ENCODE measurements at regions not wholly inside any gene's neighbourhood (a gene's known extent, or its start where the extent isn't known, plus 50 kb on each side); places are given as distances from the start of the nearest gene placed in this dataset.
"Not testable (repeated sequence)": the region's sequence is repeated elsewhere in the genome, so short reads cannot be mapped to it uniquely, and the experiment has no call there.

- no peak for DNase-seq (ENCODE audit: low spot score)
Observed at GRCh38 chr6:80508885-80509630, 402.6 kb downstream of the BCKDHB start.

- DNase-seq (ENCODE audit: low spot score) = no peak
Observed at GRCh38 chr6:80504882-80505281, 398.4 kb downstream of the BCKDHB start.

GRCh38 chr6:80503660-80504059, 397.2 kb downstream of the BCKDHB start:
- no peak for DNase-seq (ENCODE audit: low spot score)

GRCh38 chr6:80502871-80503270, 396.4 kb downstream of the BCKDHB start:
- DNase-seq (ENCODE audit: low spot score) = no peak

- DNase-seq (ENCODE audit: low spot score) = no peak
Observed at GRCh38 chr6:80501636-80502035, 395.2 kb downstream of the BCKDHB start.

- DNase-seq (ENCODE audit: low spot score) = not testable (repeated sequence)
Observed at GRCh38 chr6:80497696-80498486, 391.4 kb downstream of the BCKDHB start.

- no peak for DNase-seq (ENCODE audit: low spot score)
Observed at GRCh38 chr6:80489911-80490635, 383.6 kb downstream of the BCKDHB start.

- no peak for DNase-seq (ENCODE audit: low spot score)
Observed at GRCh38 chr6:80488190-80488589, 381.7 kb downstream of the BCKDHB start.

GRCh38 chr6:80485494-80485893, 379.0 kb downstream of the BCKDHB start:
- DNase-seq (ENCODE audit: low spot score) = not testable (repeated sequence)

- DNase-seq (ENCODE audit: low spot score) = no peak
Observed at GRCh38 chr6:80482056-80482455, 375.6 kb downstream of the BCKDHB start.

GRCh38 chr6:80480421-80481157, 374.1 kb downstream of the BCKDHB start:
- DNase-seq (ENCODE audit: low spot score) = no peak

GRCh38 chr6:80478030-80478429, 371.6 kb downstream of the BCKDHB start:
- DNase-seq (ENCODE audit: low spot score) = no peak

GRCh38 chr6:80477591-80477990, 371.1 kb downstream of the BCKDHB start:
- no peak for DNase-seq (ENCODE audit: low spot score)

GRCh38 chr6:80472271-80472670, 365.8 kb downstream of the BCKDHB start:
- no peak for DNase-seq (ENCODE audit: low spot score)

GRCh38 chr6:80469977-80470376, 363.5 kb downstream of the BCKDHB start:
- no peak for DNase-seq (ENCODE audit: low spot score)

- no peak for DNase-seq (ENCODE audit: low spot score)
Observed at GRCh38 chr6:80468398-80468797, 361.9 kb downstream of the BCKDHB start.

- DNase-seq (ENCODE audit: low spot score) = no peak
Observed at GRCh38 chr6:80467408-80467807, 360.9 kb downstream of the BCKDHB start.

- no peak for DNase-seq (ENCODE audit: low spot score)
Observed at GRCh38 chr6:80466981-80467380, 360.5 kb downstream of the BCKDHB start.

- no peak for DNase-seq (ENCODE audit: low spot score)
Observed at GRCh38 chr6:80465513-80465912, 359.0 kb downstream of the BCKDHB start.

- no peak for DNase-seq (ENCODE audit: low spot score)
Observed at GRCh38 chr6:80464901-80465300, 358.4 kb downstream of the BCKDHB start.

GRCh38 chr6:80463197-80463596, 356.7 kb downstream of the BCKDHB start:
- DNase-seq (ENCODE audit: low spot score) = no peak

- no peak for DNase-seq (ENCODE audit: low spot score)
Observed at GRCh38 chr6:80460257-80460865, 353.9 kb downstream of the BCKDHB start.
